Fibroblast of mammary gland (primary cell): ENCODE measurements at regions not wholly inside any gene's neighbourhood (a gene's known extent, or its start where the extent isn't known, plus 50 kb on each side); places are given as distances from the start of the nearest gene placed in this dataset.

Experiments
- DNase-seq: peaks from one replicate; pipeline ENCODE4 v3.0.0-alpha.2; 2010; ENCODE audit warnings: low read depth
- H3K4me3 ChIP-seq: 2 replicates; pipeline ENCODE4 v1.5.1; 2011; ENCODE audit warnings: low read depth, mild to moderate bottlenecking, low read length, moderate library complexity; ENCODE audit not compliant: control insufficient read depth
- CTCF ChIP-seq: conservative IDR thresholded peaks from 2 replicates; pipeline ENCODE4 v1.5.1; 2011; ENCODE audit warnings: low read depth, low read length, inconsistent platforms; ENCODE audit not compliant: control insufficient read depth, insufficient read depth

- no peak for TF ChIP-seq CTCF
- no peak for DNase-seq
- no peak overlapping the region for H3K4me3 ChIP-seq
Measured at GRCh38 chr3:194856296-194856695, 170.6 kb downstream of the FAM43A start.

- TF ChIP-seq CTCF = no peak
- no peak overlapping the region for H3K4me3 ChIP-seq
- no peak for DNase-seq
Measured at GRCh38 chr3:194857469-194858113, 171.9 kb downstream of the FAM43A start.

- TF ChIP-seq CTCF = no peak
- no peak overlapping the region for H3K4me3 ChIP-seq
- no peak for DNase-seq
Measured at GRCh38 chr3:194858382-194858781, 172.7 kb downstream of the FAM43A start.

- no peak for TF ChIP-seq CTCF
- H3K4me3 ChIP-seq = no peak overlapping the region
- DNase-seq = no peak
Measured at GRCh38 chr3:194860725-194861124, 175.0 kb downstream of the FAM43A start.

GRCh38 chr3:194861375-194861774 lies 175.7 kb downstream of the FAM43A start:
- DNase-seq = no peak
- H3K4me3 ChIP-seq = no peak overlapping the region
- no peak for TF ChIP-seq CTCF

GRCh38 chr3:194865061-194865460 lies 179.4 kb downstream of the FAM43A start:
- H3K4me3 ChIP-seq = no peak overlapping the region
- TF ChIP-seq CTCF = no peak

GRCh38 chr3:194865615-194866014 lies 179.9 kb downstream of the FAM43A start:
- H3K4me3 ChIP-seq = no peak overlapping the region
- no peak for TF ChIP-seq CTCF
- no peak for DNase-seq

More at GRCh38 chr3:194865061-194865460, 179.4 kb downstream of the FAM43A start:
- DNase-seq = no peak
